Uterus (tissue), 2 donors: ENCODE measurements at regions not wholly inside any gene's neighbourhood (a gene's known extent, or its start where the extent isn't known, plus 50 kb on each side); places are given as distances from the start of the nearest gene placed in this dataset.

Experiments used
- POLR2A ChIP-seq, 2 donors: fragments of 450-650 bp; IDR thresholded peaks; one replicate each; pipeline ENCODE4 v1.6.1; 2016; ENCODE audit warnings: antibody characterized with exemption in 2 of 2, mild to moderate bottlenecking in 1 of 2, moderate library complexity in 1 of 2
- TF ChIP-seq, protein P1 (sequence below), 4 experiments: fragments of 200-600 bp in 2 of 4; fragments of 450-650 bp in 2 of 4; sonication (generic) in 2 of 4; IDR thresholded peaks; one replicate each; pipeline ENCODE4 v1.5.1; 2016 to 2019; ENCODE audit warnings: antibody characterized with exemption in 4 of 4, mild to moderate bottlenecking in 2 of 4, moderate library complexity in 1 of 4

DNA sequence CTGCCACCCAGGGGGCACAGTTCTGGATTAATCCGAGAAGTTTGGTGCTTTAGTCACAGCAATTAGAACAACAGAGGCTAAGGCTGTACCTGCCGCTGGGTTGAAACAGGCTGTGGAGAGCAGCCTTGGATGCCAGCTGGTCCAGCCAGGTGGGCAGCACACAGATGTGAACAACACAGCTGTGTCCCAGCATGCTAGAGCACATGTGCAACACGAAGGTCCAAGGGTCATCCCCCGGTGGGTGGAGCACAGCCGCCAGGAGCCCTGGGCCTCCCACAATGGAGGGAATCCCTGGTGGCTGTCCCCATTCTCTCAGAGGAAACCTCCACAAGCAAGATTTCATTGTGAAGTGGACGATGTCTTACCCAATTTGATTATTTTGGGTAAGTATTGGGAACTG is 99.2 kb upstream of the SYNDIG1 start:
- no peak for TF ChIP-seq POLR2A (IDR thresholded peaks at IDR 0.05)
- TF ChIP-seq, protein P1, sequence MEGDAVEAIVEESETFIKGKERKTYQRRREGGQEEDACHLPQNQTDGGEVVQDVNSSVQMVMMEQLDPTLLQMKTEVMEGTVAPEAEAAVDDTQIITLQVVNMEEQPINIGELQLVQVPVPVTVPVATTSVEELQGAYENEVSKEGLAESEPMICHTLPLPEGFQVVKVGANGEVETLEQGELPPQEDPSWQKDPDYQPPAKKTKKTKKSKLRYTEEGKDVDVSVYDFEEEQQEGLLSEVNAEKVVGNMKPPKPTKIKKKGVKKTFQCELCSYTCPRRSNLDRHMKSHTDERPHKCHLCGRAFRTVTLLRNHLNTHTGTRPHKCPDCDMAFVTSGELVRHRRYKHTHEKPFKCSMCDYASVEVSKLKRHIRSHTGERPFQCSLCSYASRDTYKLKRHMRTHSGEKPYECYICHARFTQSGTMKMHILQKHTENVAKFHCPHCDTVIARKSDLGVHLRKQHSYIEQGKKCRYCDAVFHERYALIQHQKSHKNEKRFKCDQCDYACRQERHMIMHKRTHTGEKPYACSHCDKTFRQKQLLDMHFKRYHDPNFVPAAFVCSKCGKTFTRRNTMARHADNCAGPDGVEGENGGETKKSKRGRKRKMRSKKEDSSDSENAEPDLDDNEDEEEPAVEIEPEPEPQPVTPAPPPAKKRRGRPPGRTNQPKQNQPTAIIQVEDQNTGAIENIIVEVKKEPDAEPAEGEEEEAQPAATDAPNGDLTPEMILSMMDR (IDR thresholded peaks at IDR 0.05), result no peak
